ENCODE measurements at regions not wholly inside any gene's neighbourhood (a gene's known extent, or its start where the extent isn't known, plus 50 kb on each side); places are given as distances from the start of the nearest gene placed in this dataset.

GRCh38 chr1:25033828-25034705 is 104.0 kb upstream of the RUNX3 start:
- DNase-seq = no peak

GRCh38 chr1:25033030-25033827 is 103.2 kb upstream of the RUNX3 start:
- DNase-seq = no peak

- peak; percentile 51 for DNase-seq
Observed at GRCh38 chr1:25031966-25032667, 102.0 kb upstream of the RUNX3 start.

GRCh38 chr1:25031601-25031965 is 101.5 kb upstream of the RUNX3 start:
- no peak for DNase-seq

GRCh38 chr1:25030674-25031589 is 100.9 kb upstream of the RUNX3 start:
- DNase-seq = peak; percentile 61

- DNase-seq = no peak
Observed at GRCh38 chr1:25030012-25030411, 99.9 kb upstream of the RUNX3 start.

- DNase-seq = no peak
Observed at GRCh38 chr1:25028907-25029599, 99.0 kb upstream of the RUNX3 start.

GRCh38 chr1:25028587-25028906 is 98.5 kb upstream of the RUNX3 start:
- DNase-seq = no peak

GRCh38 chr1:25027822-25028586 is 97.9 kb upstream of the RUNX3 start:
- no peak for DNase-seq

- DNase-seq = no peak
Observed at GRCh38 chr1:25026730-25027450, 96.8 kb upstream of the RUNX3 start.

- DNase-seq = no peak
Observed at GRCh38 chr1:25026304-25026703, 96.2 kb upstream of the RUNX3 start.

- no peak for DNase-seq
Observed at GRCh38 chr1:25024615-25025350, 94.7 kb upstream of the RUNX3 start.

GRCh38 chr1:25023826-25024225 is 93.8 kb upstream of the RUNX3 start:
- no peak for DNase-seq

GRCh38 chr1:25023190-25023578 is 93.1 kb upstream of the RUNX3 start:
- no peak for DNase-seq

- peak; percentile 94 for DNase-seq
Observed at GRCh38 chr1:25022361-25023189, 92.5 kb upstream of the RUNX3 start.

GRCh38 chr1:25021591-25022215 is 91.6 kb upstream of the RUNX3 start:
- DNase-seq = no peak

- DNase-seq = no peak
Observed at GRCh38 chr1:25020851-25021590, 90.9 kb upstream of the RUNX3 start.

Data from activated effector memory CD4-positive, alpha-beta T cell treated with Interleukin-2 at 50 U/mL for 16 hours (primary cell).